HEK293 (cell line): ENCODE measurements at regions not wholly inside any gene's neighbourhood (a gene's known extent, or its start where the extent isn't known, plus 50 kb on each side); places are given as distances from the start of the nearest gene placed in this dataset.

Experiments
- CTCF ChIA-PET: fragments of 350-600 bp; formaldehyde crosslinking; extraction: SDS; loops from one replicate; lab custom pipeline; 2021; ENCODE audit warnings: antibody characterized with exemption; lab: Yijun Ruan, JAX
- POLR2A ChIA-PET: fragments of 300-600 bp; formaldehyde crosslinking; extraction: SDS; loops from one replicate; lab custom pipeline; 2020; ENCODE audit warnings: antibody characterized with exemption, inconsistent platforms; lab: Yijun Ruan, JAX
- H3K27ac ChIP-seq: fragments of 200-500 bp; sonication (Bioruptor generic); 2 replicates; pipeline ENCODE4 v1.5.1; 2014; ENCODE audit warnings: low read depth, low read length, control low read depth, inconsistent platforms; ENCODE audit errors: extremely low read depth
- H3K36me3 ChIP-seq, 2 experiments: fragments of 200-500 bp in 1 of 2; sonication (Bioruptor generic) in 1 of 2; 1 replicate in 1 of 2; 2 replicates in 1 of 2; pipeline ENCODE4 v1.5.1; 2014 to 2017; ENCODE audit warnings: inconsistent platforms in 2 of 2, low read length in 2 of 2; ENCODE audit not compliant: control insufficient read depth in 2 of 2, insufficient read depth in 1 of 2
- H3K4me1 ChIP-seq: fragments of 200-500 bp; sonication (Bioruptor generic); 2 replicates; pipeline ENCODE4 v1.5.1; 2014; ENCODE audit warnings: mild to moderate bottlenecking, low read length, inconsistent platforms; ENCODE audit not compliant: control insufficient read depth, insufficient read depth
- H3K4me3 ChIP-seq: 2 replicates; pipeline ENCODE4 v1.5.1; 2011; ENCODE audit warnings: low read depth, mild to moderate bottlenecking, control low read depth, low read length, moderate library complexity
- H3K9me3 ChIP-seq: fragments of 200-500 bp; sonication (Bioruptor generic); 2 replicates; pipeline ENCODE4 v1.5.1; 2014; ENCODE audit warnings: low read depth, low read length, inconsistent platforms; ENCODE audit not compliant: control insufficient read depth, insufficient read depth
- EGR2 ChIP-seq: fragments of 450-650 bp; formaldehyde crosslinking; IDR thresholded peaks from 2 replicates; pipeline ENCODE4 v1.5.1; 2016; ENCODE audit warnings: low read depth, missing biosample characterization, missing genetic modification characterization
- KLF9 ChIP-seq: fragments of 450-650 bp; formaldehyde crosslinking; IDR thresholded peaks from 2 replicates; pipeline ENCODE4 v1.5.1; 2016; ENCODE audit warnings: missing biosample characterization, missing genetic modification characterization, low read depth
- RBAK ChIP-seq: fragments of 450-650 bp; formaldehyde crosslinking; IDR thresholded peaks from 2 replicates; pipeline ENCODE4 v1.5.1; 2016; ENCODE audit warnings: missing biosample characterization, missing genetic modification characterization
- ZBTB20 ChIP-seq: fragments of 450-650 bp; formaldehyde crosslinking; IDR thresholded peaks from 2 replicates; pipeline ENCODE4 v1.5.1; 2016; ENCODE audit warnings: missing biosample characterization, missing genetic modification characterization
- ZEB2 ChIP-seq: fragments of 450-650 bp; formaldehyde crosslinking; IDR thresholded peaks from 2 replicates; pipeline ENCODE4 v1.5.1; 2016; ENCODE audit warnings: missing biosample characterization, missing genetic modification characterization
- ZNF10 ChIP-seq: fragments of 450-650 bp; formaldehyde crosslinking; IDR thresholded peaks from 2 replicates; pipeline ENCODE4 v1.5.1; 2017; ENCODE audit warnings: missing biosample characterization, missing genetic modification characterization
- ZNF121 ChIP-seq: fragments of 450-650 bp; formaldehyde crosslinking; IDR thresholded peaks from 2 replicates; pipeline ENCODE4 v1.5.1; 2016; ENCODE audit warnings: missing biosample characterization, missing genetic modification characterization
- ZNF174 ChIP-seq: fragments of 450-650 bp; formaldehyde crosslinking; IDR thresholded peaks from 2 replicates; pipeline ENCODE4 v1.5.0; 2017; ENCODE audit warnings: missing biosample characterization, mild to moderate bottlenecking, missing genetic modification characterization
- ZNF274 ChIP-seq, 2 experiments: fragments of 200-500 bp in 1 of 2; fragments of 450-650 bp in 1 of 2; sonication (Bioruptor generic) in 1 of 2; formaldehyde crosslinking in 1 of 2; IDR thresholded peaks; 2 replicates each; pipeline versions ENCODE4 v1.5.1 to v1.6.1; 2014 to 2016; ENCODE audit warnings: borderline replicate concordance in 1 of 2, inconsistent platforms in 1 of 2, low read length in 1 of 2, missing biosample characterization in 1 of 2, missing genetic modification characterization in 1 of 2
- ZNF394 ChIP-seq: fragments of 450-650 bp; formaldehyde crosslinking; IDR thresholded peaks from 2 replicates; pipeline ENCODE4 v1.5.1; 2016; ENCODE audit warnings: missing biosample characterization, missing genetic modification characterization, mild to moderate bottlenecking, moderate library complexity, borderline replicate concordance
- ZNF433 ChIP-seq: fragments of 450-650 bp; formaldehyde crosslinking; IDR thresholded peaks from 2 replicates; pipeline ENCODE4 v1.5.1; 2016; ENCODE audit warnings: missing biosample characterization, missing genetic modification characterization, low read depth
- ZNF514 ChIP-seq: fragments of 450-650 bp; formaldehyde crosslinking; IDR thresholded peaks from 2 replicates; pipeline ENCODE4 v1.5.1; 2016; ENCODE audit warnings: missing biosample characterization, missing genetic modification characterization
- ZNF555 ChIP-seq: fragments of 450-650 bp; formaldehyde crosslinking; conservative IDR thresholded peaks from 2 replicates; pipeline ENCODE4 v1.5.1; 2017; ENCODE audit warnings: missing biosample characterization, mild to moderate bottlenecking, missing genetic modification characterization, inconsistent platforms
- ZNF624 ChIP-seq: fragments of 450-650 bp; formaldehyde crosslinking; IDR thresholded peaks from 2 replicates; pipeline ENCODE4 v1.5.1; 2017; ENCODE audit warnings: missing biosample characterization, missing genetic modification characterization
- ZNF707 ChIP-seq: fragments of 450-650 bp; formaldehyde crosslinking; IDR thresholded peaks from 2 replicates; pipeline ENCODE4 v1.5.1; 2016; ENCODE audit warnings: missing biosample characterization, missing genetic modification characterization
- ZSCAN30 ChIP-seq: fragments of 450-650 bp; IDR thresholded peaks from 2 replicates; pipeline ENCODE4 v1.5.1; 2018; ENCODE audit warnings: missing biosample characterization, mild to moderate bottlenecking, missing genetic modification characterization, moderate library complexity
- TF ChIP-seq, protein P1 (sequence below): fragments of 450-650 bp; formaldehyde crosslinking; IDR thresholded peaks from 2 replicates; pipeline ENCODE4 v1.5.1; 2016; ENCODE audit warnings: missing biosample characterization, missing genetic modification characterization
- TF ChIP-seq, protein P2 (sequence below): fragments of 450-650 bp; formaldehyde crosslinking; IDR thresholded peaks from 2 replicates; pipeline ENCODE4 v1.5.1; 2016; ENCODE audit warnings: missing biosample characterization, missing genetic modification characterization, low read depth

DNA sequence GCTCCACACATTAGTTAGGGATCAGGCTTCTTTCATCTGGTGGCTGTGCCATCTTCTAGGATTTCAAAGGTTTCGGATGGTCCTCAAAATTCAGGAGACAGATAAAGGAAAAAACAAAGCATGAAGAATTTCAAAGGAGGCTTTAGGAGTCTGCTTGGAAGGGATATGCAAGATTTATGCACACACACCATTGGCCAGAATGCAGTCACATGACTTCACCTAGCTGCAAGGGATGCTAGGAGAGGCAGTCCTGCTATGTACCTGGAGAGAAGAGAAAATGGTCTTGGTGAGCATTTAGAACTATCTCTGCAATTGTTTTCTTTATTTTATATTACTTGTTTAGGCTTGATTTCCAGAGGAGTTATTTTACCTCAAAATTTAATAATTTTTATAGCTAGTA lies 174.6 kb downstream of the PCTP start (continued):
- TF ChIP-seq ZNF514 (tag by site-specific recombination) = no peak
- no peak for TF ChIP-seq ZEB2
- TF ChIP-seq ZNF10 (tag by site-specific recombination) = no peak

DNA sequence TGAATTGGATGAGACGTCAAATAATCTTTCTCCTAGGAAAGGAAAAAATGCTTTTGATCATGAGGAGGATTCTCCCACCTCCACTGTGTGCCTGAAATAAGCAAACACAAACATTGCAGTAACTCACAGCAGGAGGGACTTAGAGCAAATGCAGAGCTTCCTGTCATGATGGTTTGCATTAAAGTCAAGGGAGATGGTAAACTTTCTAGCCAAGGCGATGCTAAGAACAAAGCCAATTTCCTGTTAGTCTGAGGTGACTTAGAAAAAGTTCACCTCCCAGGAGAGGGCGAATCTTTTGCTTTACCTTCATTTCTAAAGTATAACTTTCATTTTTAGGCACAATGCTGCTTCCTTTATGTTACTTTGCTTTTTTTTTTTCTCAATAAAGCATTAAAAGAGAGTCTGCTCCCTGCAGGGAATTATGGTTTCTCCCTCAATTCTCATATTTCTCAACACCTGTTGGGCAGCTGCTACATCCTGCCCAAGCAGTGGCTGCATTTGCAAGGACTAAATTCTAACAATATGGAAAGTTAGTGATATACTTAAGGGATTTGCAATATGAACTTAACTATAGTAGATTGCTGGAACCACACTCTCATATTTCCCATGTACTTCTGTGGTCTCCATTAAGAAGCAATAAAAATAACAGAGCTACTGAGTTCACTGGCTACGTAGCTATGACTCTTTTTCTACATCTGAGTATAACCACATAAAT lies 175.6 kb downstream of the PCTP start:
- H3K4me3 ChIP-seq = no peak overlapping the region
- H3K27ac ChIP-seq = no peak overlapping the region
- no peaks in the 10 kb centered on the region for H3K36me3 ChIP-seq
- TF ChIP-seq, protein P1, sequence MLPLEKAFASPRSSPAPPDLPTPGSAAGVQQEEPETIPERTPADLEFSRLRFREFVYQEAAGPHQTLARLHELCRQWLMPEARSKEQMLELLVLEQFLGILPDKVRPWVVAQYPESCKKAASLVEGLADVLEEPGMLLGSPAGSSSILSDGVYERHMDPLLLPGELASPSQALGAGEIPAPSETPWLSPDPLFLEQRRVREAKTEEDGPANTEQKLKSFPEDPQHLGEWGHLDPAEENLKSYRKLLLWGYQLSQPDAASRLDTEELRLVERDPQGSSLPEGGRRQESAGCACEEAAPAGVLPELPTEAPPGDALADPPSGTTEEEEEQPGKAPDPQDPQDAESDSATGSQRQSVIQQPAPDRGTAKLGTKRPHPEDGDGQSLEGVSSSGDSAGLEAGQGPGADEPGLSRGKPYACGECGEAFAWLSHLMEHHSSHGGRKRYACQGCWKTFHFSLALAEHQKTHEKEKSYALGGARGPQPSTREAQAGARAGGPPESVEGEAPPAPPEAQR = no peak
- TF ChIP-seq ZNF174 (tag by site-specific recombination) (no peak), EGR2 (no peak), RBAK (tag by site-specific recombination) (no peak)
- no peaks in the 10 kb centered on the region for H3K4me1 ChIP-seq
- peaks cover 5% of the 10 kb centered on the region; the same call in 1 of the 2 replicates for H3K9me3 ChIP-seq
- ChIA-PET CTCF (interaction anchor here (0.6 kb wide), 1 partner anchor 1728 kb away, joined by 4 read pairs; no protein-coding TSS in a partner anchor), POLR2A (no interaction called here)

DNA sequence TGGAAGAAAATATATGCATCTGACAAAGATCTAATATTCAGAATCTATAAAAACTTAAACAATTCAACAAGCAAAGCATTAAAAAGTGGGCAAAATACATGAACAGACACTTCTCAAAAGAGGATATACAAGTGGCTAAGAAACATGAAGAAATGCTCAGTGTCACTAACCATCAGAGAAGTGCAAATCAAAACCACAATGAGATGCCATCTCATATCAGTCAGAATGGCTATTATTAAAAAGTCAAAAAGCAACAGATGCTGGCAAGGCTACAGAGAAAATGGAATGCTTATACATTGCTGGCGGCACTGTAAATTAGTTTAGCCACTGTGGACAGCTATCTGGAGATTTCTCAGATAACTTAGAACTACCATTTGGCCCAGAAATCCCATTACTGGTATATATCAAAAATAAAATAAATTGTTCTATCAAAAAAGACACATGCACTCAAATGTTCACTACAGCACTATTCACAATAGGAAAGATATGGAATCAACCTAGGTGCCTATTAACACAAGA lies 179.5 kb downstream of the PCTP start:
- H3K4me3 ChIP-seq = no peak overlapping the region
- H3K27ac ChIP-seq = no peak overlapping the region
- TF ChIP-seq ZNF121 (no peak), ZNF433 (tag by site-specific recombination) (no peak), ZBTB20 (no peak), KLF9 (tag by site-specific recombination) (no peak), ZSCAN30 (tag by site-specific recombination) (no peak), ZNF624 (no peak), ZNF394 (no peak), ZNF274 (IDR thresholded peaks at IDR 0.05; ENCODE audit: low read length) (no peak), ZNF274 (tag by site-specific recombination; IDR thresholded peaks at IDR 0.05; ENCODE audit: borderline replicate concordance) (no peak)
- TF ChIP-seq, protein P2, sequence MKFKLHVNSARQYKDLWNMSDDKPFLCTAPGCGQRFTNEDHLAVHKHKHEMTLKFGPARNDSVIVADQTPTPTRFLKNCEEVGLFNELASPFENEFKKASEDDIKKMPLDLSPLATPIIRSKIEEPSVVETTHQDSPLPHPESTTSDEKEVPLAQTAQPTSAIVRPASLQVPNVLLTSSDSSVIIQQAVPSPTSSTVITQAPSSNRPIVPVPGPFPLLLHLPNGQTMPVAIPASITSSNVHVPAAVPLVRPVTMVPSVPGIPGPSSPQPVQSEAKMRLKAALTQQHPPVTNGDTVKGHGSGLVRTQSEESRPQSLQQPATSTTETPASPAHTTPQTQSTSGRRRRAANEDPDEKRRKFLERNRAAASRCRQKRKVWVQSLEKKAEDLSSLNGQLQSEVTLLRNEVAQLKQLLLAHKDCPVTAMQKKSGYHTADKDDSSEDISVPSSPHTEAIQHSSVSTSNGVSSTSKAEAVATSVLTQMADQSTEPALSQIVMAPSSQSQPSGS (tag by site-specific recombination) = no peak
- ChIA-PET CTCF (no interaction called here), POLR2A (no interaction called here)
- H3K9me3 ChIP-seq = peaks cover under 1% of the 10 kb centered on the region; the same call in 1 of the 2 replicates
- H3K36me3 ChIP-seq = no peaks in the 10 kb centered on the region
- no peaks in the 10 kb centered on the region for H3K4me1 ChIP-seq

DNA sequence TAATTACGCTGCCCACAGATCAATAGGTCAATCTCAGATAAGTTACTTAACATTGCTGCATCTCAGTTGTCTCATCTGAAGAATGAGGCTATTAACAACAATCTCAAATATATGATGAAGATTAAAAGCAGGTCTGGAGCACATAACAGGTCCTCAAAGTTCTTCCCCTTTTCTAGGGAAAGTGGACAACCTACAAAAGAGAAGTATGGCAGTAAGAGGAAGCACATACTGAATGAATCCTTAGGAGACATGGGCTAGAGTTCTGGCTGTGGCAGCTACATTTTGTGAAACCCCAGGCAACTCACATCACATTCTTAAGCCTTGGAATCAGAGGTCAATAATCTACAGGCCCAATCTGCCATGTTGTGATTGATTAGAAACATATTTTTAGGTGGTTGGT lies 180.6 kb downstream of the PCTP start:
- H3K36me3 ChIP-seq = no peaks in the 10 kb centered on the region
- ChIA-PET POLR2A (no interaction called here), CTCF (no interaction called here)
- H3K27ac ChIP-seq = no peak overlapping the region
- H3K4me3 ChIP-seq = no peak overlapping the region
- no peak for TF ChIP-seq ZNF707 (tag by site-specific recombination)
- TF ChIP-seq ZNF555 = no peak
- no peaks in the 10 kb centered on the region for H3K4me1 ChIP-seq
- H3K9me3 ChIP-seq = no peaks in the 10 kb centered on the region
